Activated naive CD8-positive, alpha-beta T cell treated with anti-CD3 and anti-CD28 coated beads, Interleukin-2, amount 10 ng/mL, durations not matched to agents 7 days and 5 days (primary cell): ENCODE measurements at regions not wholly inside any gene's neighbourhood (a gene's known extent, or its start where the extent isn't known, plus 50 kb on each side); places are given as distances from the start of the nearest gene placed in this dataset.

Source experiments
- ATAC-seq: fragments of 150-1000 bp; cut with Tn5 transposase; one replicate; pipeline ENCODE4 v1.10.0; 2021; ENCODE audit warnings: low read depth, moderate library complexity
- POLR2A ChIA-PET: fragments of 350-600 bp; sonication (Branson Sonifier 250); formaldehyde crosslinking; loops from one replicate; lab custom pipeline; 2021; ENCODE audit warnings: antibody characterized with exemption; lab: Charles Lee
- DNase-seq: peaks from one replicate; pipeline ENCODE4 v3.0.0; 2021
- H3K27ac Mint-ChIP-seq: one replicate; pipeline ENCODE4 v1.8.0; 2022; ENCODE audit warnings: mild to moderate bottlenecking, mixed read lengths
- H3K27me3 Mint-ChIP-seq: one replicate; pipeline ENCODE4 v1.8.0; 2022; ENCODE audit warnings: mild to moderate bottlenecking, moderate library complexity, mixed read lengths
- H3K36me3 Mint-ChIP-seq: one replicate; pipeline ENCODE4 v1.8.0; 2021; ENCODE audit warnings: mild to moderate bottlenecking, mixed read lengths
- H3K4me1 Mint-ChIP-seq: one replicate; pipeline ENCODE4 v1.8.0; 2021; ENCODE audit warnings: mixed read lengths
- H3K4me3 Mint-ChIP-seq: one replicate; pipeline ENCODE4 v1.8.0; 2022; ENCODE audit warnings: mild to moderate bottlenecking, moderate library complexity, mixed read lengths
- H3K9me3 Mint-ChIP-seq: one replicate; pipeline ENCODE4 v1.8.0; 2021; ENCODE audit warnings: mixed read lengths

- Mint-ChIP-seq H3K27ac (no peak overlapping the region), H3K36me3 (no peaks in the 10 kb centered on the region), H3K9me3 (peaks cover 2% of the 10 kb centered on the region), H3K4me3 (no peak overlapping the region), H3K27me3 (no peaks in the 10 kb centered on the region), H3K4me1 (no peaks in the 10 kb centered on the region)
- POLR2A ChIA-PET = no interaction called here
- ATAC-seq (no peak), DNase-seq (no peak)
These were observed 1536.2 kb downstream of the PLA2G4A start for GRCh38 chr1:188364927-188365449.

- Mint-ChIP-seq H3K27me3 (no peaks in the 10 kb centered on the region), H3K36me3 (no peaks in the 10 kb centered on the region), H3K4me3 (no peak overlapping the region), H3K4me1 (no peaks in the 10 kb centered on the region), H3K27ac (no peak overlapping the region), H3K9me3 (peaks cover 2% of the 10 kb centered on the region)
- ATAC-seq (no peak), DNase-seq (no peak)
- POLR2A ChIA-PET = no interaction called here
These were observed 1537.1 kb downstream of the PLA2G4A start for GRCh38 chr1:188365874-188366273.

GRCh38 chr1:188367661-188368060 lies 1538.9 kb downstream of the PLA2G4A start:
- POLR2A ChIA-PET = no interaction called here
- Mint-ChIP-seq H3K4me3 (no peak overlapping the region), H3K27ac (no peak overlapping the region), H3K36me3 (no peaks in the 10 kb centered on the region), H3K9me3 (peaks cover 2% of the 10 kb centered on the region), H3K4me1 (no peaks in the 10 kb centered on the region), H3K27me3 (no peaks in the 10 kb centered on the region)
- DNase-seq (no peak), ATAC-seq (no peak)

GRCh38 chr1:188371295-188371806 lies 1542.6 kb downstream of the PLA2G4A start:
- H3K9me3 Mint-ChIP-seq = peaks cover 5% of the 10 kb centered on the region
- no peak for ATAC-seq
- POLR2A ChIA-PET = no interaction called here

GRCh38 chr1:188372821-188373220 lies 1544.1 kb downstream of the PLA2G4A start:
- H3K27me3 Mint-ChIP-seq = no peaks in the 10 kb centered on the region
- no peak overlapping the region for H3K4me3 Mint-ChIP-seq
- H3K9me3 Mint-ChIP-seq = peaks cover 5% of the 10 kb centered on the region
- H3K27ac Mint-ChIP-seq = no peak overlapping the region
- H3K36me3 Mint-ChIP-seq = no peaks in the 10 kb centered on the region
- no peaks in the 10 kb centered on the region for H3K4me1 Mint-ChIP-seq
- ATAC-seq = no peak
- POLR2A ChIA-PET = no interaction called here
- DNase-seq = no peak

More at GRCh38 chr1:188371295-188371806, 1542.6 kb downstream of the PLA2G4A start:
- H3K27ac Mint-ChIP-seq = no peak overlapping the region
- H3K36me3 Mint-ChIP-seq = no peaks in the 10 kb centered on the region
- no peaks in the 10 kb centered on the region for H3K4me1 Mint-ChIP-seq
- DNase-seq = no peak
- H3K4me3 Mint-ChIP-seq = no peak overlapping the region
- H3K27me3 Mint-ChIP-seq = no peaks in the 10 kb centered on the region

GRCh38 chr1:188382851-188383250 lies 1554.1 kb downstream of the PLA2G4A start:
- POLR2A ChIA-PET = no interaction called here
- no peaks in the 10 kb centered on the region for H3K27me3 Mint-ChIP-seq
- H3K27ac Mint-ChIP-seq = no peak overlapping the region
- no peaks in the 10 kb centered on the region for H3K4me1 Mint-ChIP-seq
- ATAC-seq (no peak), DNase-seq (no peak)
- H3K4me3 Mint-ChIP-seq = no peak overlapping the region
- H3K9me3 Mint-ChIP-seq = peaks cover 2% of the 10 kb centered on the region
- no peaks in the 10 kb centered on the region for H3K36me3 Mint-ChIP-seq

- Mint-ChIP-seq H3K4me3 (no peak overlapping the region), H3K27ac (no peak overlapping the region), H3K9me3 (peaks cover 2% of the 10 kb centered on the region), H3K27me3 (no peaks in the 10 kb centered on the region), H3K4me1 (no peaks in the 10 kb centered on the region), H3K36me3 (no peaks in the 10 kb centered on the region)
- no peak for ATAC-seq
- POLR2A ChIA-PET = no interaction called here
- no peak for DNase-seq
These were observed 1557.4 kb downstream of the PLA2G4A start for GRCh38 chr1:188386161-188386560.

GRCh38 chr1:188386666-188387065 lies 1557.9 kb downstream of the PLA2G4A start:
- H3K9me3 Mint-ChIP-seq = peaks cover 2% of the 10 kb centered on the region
- H3K4me1 Mint-ChIP-seq = no peaks in the 10 kb centered on the region
- no peak overlapping the region for H3K27ac Mint-ChIP-seq
- no peaks in the 10 kb centered on the region for H3K27me3 Mint-ChIP-seq
- H3K4me3 Mint-ChIP-seq = no peak overlapping the region
- ATAC-seq (no peak), DNase-seq (no peak)
- H3K36me3 Mint-ChIP-seq = no peaks in the 10 kb centered on the region
- POLR2A ChIA-PET = no interaction called here

GRCh38 chr1:188394677-188395076 lies 1565.9 kb downstream of the PLA2G4A start:
- H3K4me3 Mint-ChIP-seq = no peak overlapping the region
- H3K27me3 Mint-ChIP-seq = no peaks in the 10 kb centered on the region
- DNase-seq (no peak), ATAC-seq (no peak)
- H3K9me3 Mint-ChIP-seq = peaks cover 2% of the 10 kb centered on the region
- POLR2A ChIA-PET = no interaction called here
- H3K36me3 Mint-ChIP-seq = no peaks in the 10 kb centered on the region
- no peak overlapping the region for H3K27ac Mint-ChIP-seq
- no peaks in the 10 kb centered on the region for H3K4me1 Mint-ChIP-seq

GRCh38 chr1:188397521-188397920 lies 1568.8 kb downstream of the PLA2G4A start:
- Mint-ChIP-seq H3K27ac (no peak overlapping the region), H3K36me3 (no peaks in the 10 kb centered on the region), H3K27me3 (no peaks in the 10 kb centered on the region), H3K4me3 (no peak overlapping the region), H3K9me3 (peaks cover 9% of the 10 kb centered on the region), H3K4me1 (no peaks in the 10 kb centered on the region)
- ATAC-seq (no peak), DNase-seq (no peak)
- POLR2A ChIA-PET = no interaction called here

- ATAC-seq (no peak), DNase-seq (no peak)
- Mint-ChIP-seq H3K4me3 (no peak overlapping the region), H3K9me3 (peaks cover 7% of the 10 kb centered on the region), H3K27ac (no peak overlapping the region), H3K36me3 (no peaks in the 10 kb centered on the region), H3K27me3 (no peaks in the 10 kb centered on the region), H3K4me1 (no peaks in the 10 kb centered on the region)
- POLR2A ChIA-PET = no interaction called here
These were observed 1574.2 kb downstream of the PLA2G4A start for GRCh38 chr1:188402986-188403385.

- no peak for ATAC-seq
These were observed 1577.9 kb downstream of the PLA2G4A start for GRCh38 chr1:188406636-188407035.

GRCh38 chr1:188420177-188420576 lies 1591.4 kb downstream of the PLA2G4A start:
- no peak for DNase-seq
- Mint-ChIP-seq H3K27me3 (no peaks in the 10 kb centered on the region), H3K4me1 (no peaks in the 10 kb centered on the region), H3K9me3 (no peaks in the 10 kb centered on the region), H3K27ac (no peak overlapping the region), H3K36me3 (no peaks in the 10 kb centered on the region), H3K4me3 (no peak overlapping the region)
- no peak for ATAC-seq
- POLR2A ChIA-PET = no interaction called here

More at GRCh38 chr1:188406636-188407035, 1577.9 kb downstream of the PLA2G4A start:
- Mint-ChIP-seq H3K9me3 (peaks cover under 1% of the 10 kb centered on the region), H3K27ac (no peak overlapping the region), H3K27me3 (no peaks in the 10 kb centered on the region), H3K4me1 (no peaks in the 10 kb centered on the region), H3K4me3 (no peak overlapping the region), H3K36me3 (no peaks in the 10 kb centered on the region)
- no peak for DNase-seq
- POLR2A ChIA-PET = no interaction called here

GRCh38 chr1:188423073-188423472 lies 1594.3 kb downstream of the PLA2G4A start:
- Mint-ChIP-seq H3K27ac (no peak overlapping the region), H3K4me1 (no peaks in the 10 kb centered on the region), H3K9me3 (no peaks in the 10 kb centered on the region), H3K27me3 (no peaks in the 10 kb centered on the region), H3K4me3 (no peak overlapping the region), H3K36me3 (no peaks in the 10 kb centered on the region)
- POLR2A ChIA-PET = no interaction called here
- no peak for DNase-seq
- no peak for ATAC-seq
